IMR-90 (cell line): ENCODE measurements at regions not wholly inside any gene's neighbourhood (a gene's known extent, or its start where the extent isn't known, plus 50 kb on each side); places are given as distances from the start of the nearest gene placed in this dataset.

Source experiments
- ATAC-seq: fragments of 200-7000 bp; cut with Tn5 transposase; 2 replicates; pipeline ENCODE4 v1.9.1; 2020; ENCODE audit warnings: low read depth, mild to moderate bottlenecking, moderate library complexity
- BruUV-seq: library from RNA; stranded (reverse); fragments of 400-500 nt; replicated peaks from 2 replicates; lab custom pipeline; 2021; lab: Mats Ljungman, UMichigan
- CTCF ChIA-PET: fragments of 300-600 bp; formaldehyde crosslinking; extraction: SDS; loops from one replicate; lab custom pipeline; 2021; ENCODE audit warnings: antibody characterized with exemption; lab: Yijun Ruan, JAX
- POLR2A ChIA-PET: fragments of 300-600 bp; sonication (Branson Sonifier 250); formaldehyde crosslinking; loops from one replicate; lab custom pipeline; 2022; ENCODE audit warnings: antibody characterized with exemption; ENCODE audit not compliant: unreplicated experiment; lab: Charles Lee
- DNase-seq: peaks from one replicate; pipeline ENCODE4 v3.0.0; 2013
- H2AFZ ChIP-seq: replicated peaks from 2 replicates; pipeline ENCODE3; 2013; ENCODE audit warnings: low read length, mild to moderate bottlenecking; ENCODE audit not compliant: poor library complexity
- H2AK5ac ChIP-seq: 2 replicates; pipeline ENCODE4 v1.6.1; 2013; ENCODE audit warnings: low read depth, low read length, inconsistent platforms
- H2AK9ac ChIP-seq: replicated peaks from 2 replicates; pipeline ENCODE3; 2013; ENCODE audit warnings: mild to moderate bottlenecking, low read depth, low read length, moderate library complexity; ENCODE audit not compliant: poor library complexity
- H2BK120ac ChIP-seq: 2 replicates; pipeline ENCODE4 v1.6.1; 2013; ENCODE audit warnings: low read depth, low read length, inconsistent platforms
- H2BK15ac ChIP-seq: 3 replicates; pipeline ENCODE4 v1.6.1; 2013; ENCODE audit warnings: low read depth, low read length, inconsistent platforms
- H2BK20ac ChIP-seq: 2 replicates; pipeline ENCODE4 v1.6.1; 2013; ENCODE audit warnings: low read depth, mild to moderate bottlenecking, inconsistent platforms, low read length, moderate library complexity
- H2BK5ac ChIP-seq: 2 replicates; pipeline ENCODE4 v1.6.1; 2013; ENCODE audit warnings: mild to moderate bottlenecking, low read depth, low read length, inconsistent platforms; ENCODE audit not compliant: poor library complexity, severe bottlenecking
- H3K14ac ChIP-seq: replicated peaks from 2 replicates; pipeline ENCODE4 v1.6.1; 2013; ENCODE audit warnings: low read depth, low read length, inconsistent platforms
- H3K18ac ChIP-seq: 2 replicates; pipeline ENCODE4 v1.6.1; 2013; ENCODE audit warnings: low read depth, low read length, control low read depth
- H3K23ac ChIP-seq: 2 replicates; pipeline ENCODE4 v1.6.1; 2013; ENCODE audit warnings: low read depth, low read length, inconsistent platforms
- H3K27ac ChIP-seq: 2 replicates; pipeline ENCODE4 v1.5.1; 2013; ENCODE audit warnings: mild to moderate bottlenecking, control low read depth, low read length; ENCODE audit not compliant: insufficient read depth
- H3K27me3 ChIP-seq: 2 replicates; pipeline ENCODE4 v1.6.1; 2013; ENCODE audit warnings: low read length; ENCODE audit not compliant: control insufficient read depth, insufficient read depth
- H3K36me3 ChIP-seq: 2 replicates; pipeline ENCODE4 v1.6.1; 2013; ENCODE audit warnings: low read length, mixed read lengths; ENCODE audit not compliant: control insufficient read depth, insufficient read depth
- H3K4ac ChIP-seq: 2 replicates; pipeline ENCODE4 v1.6.1; 2013; ENCODE audit warnings: low read depth, low read length, inconsistent platforms
- H3K4me1 ChIP-seq: 2 replicates; pipeline ENCODE4 v1.6.1; 2013; ENCODE audit warnings: low read length, mixed read lengths; ENCODE audit not compliant: control insufficient read depth, insufficient read depth
- H3K4me2 ChIP-seq: 2 replicates; pipeline ENCODE4 v1.6.1; 2013; ENCODE audit warnings: low read depth, mild to moderate bottlenecking, control low read depth, low read length, moderate library complexity
- H3K4me3 ChIP-seq: 2 replicates; pipeline ENCODE4 v1.5.1; 2013; ENCODE audit warnings: low read depth, mild to moderate bottlenecking, control low read depth, low read length, moderate library complexity; ENCODE audit not compliant: insufficient read depth
- H3K56ac ChIP-seq: 2 replicates; pipeline ENCODE4 v1.6.1; 2013; ENCODE audit warnings: low read length, inconsistent platforms; ENCODE audit not compliant: insufficient read depth; ENCODE audit errors: extremely low read depth
- H3K79me1 ChIP-seq, 2 experiments: 2 replicates each; pipeline ENCODE4 v1.6.1; 2013; ENCODE audit warnings: low read length in 2 of 2, inconsistent platforms in 1 of 2, low read depth in 1 of 2
- H3K9ac ChIP-seq: 2 replicates; pipeline ENCODE4 v1.6.1; 2013; ENCODE audit warnings: low read depth, low read length, control low read depth
- H3K9me1 ChIP-seq: 2 replicates; pipeline ENCODE4 v1.6.1; 2013; ENCODE audit warnings: low read length, inconsistent platforms; ENCODE audit not compliant: insufficient read depth
- H3K9me3 ChIP-seq: 2 replicates; pipeline ENCODE4 v1.6.1; 2013; ENCODE audit warnings: low read length; ENCODE audit not compliant: control insufficient read depth, insufficient read depth
- H4K20me1 ChIP-seq: 2 replicates; pipeline ENCODE4 v1.6.1; 2013; ENCODE audit warnings: low read length, inconsistent platforms; ENCODE audit not compliant: insufficient read depth
- H4K5ac ChIP-seq: 2 replicates; pipeline ENCODE4 v1.6.1; 2013; ENCODE audit warnings: mild to moderate bottlenecking, low read depth, low read length, control low read depth
- H4K8ac ChIP-seq, 2 experiments: 2 replicates each; pipeline ENCODE4 v1.6.1; 2013; ENCODE audit warnings: low read depth in 2 of 2, low read length in 2 of 2, control low read depth in 1 of 2, inconsistent platforms in 1 of 2
- H4K91ac ChIP-seq: 2 replicates; pipeline ENCODE4 v1.6.1; 2013; ENCODE audit warnings: low read depth, low read length, inconsistent platforms; ENCODE audit not compliant: insufficient read depth
- BHLHE40 ChIP-seq: fragments of 150-350 bp; IDR thresholded peaks from 2 replicates; pipeline ENCODE4 v1.6.1; 2016; ENCODE audit warnings: mild to moderate bottlenecking, low read depth, low read length
- CEBPB ChIP-seq: IDR thresholded peaks from 2 replicates; pipeline ENCODE4 v1.6.1; 2012; ENCODE audit warnings: low read depth, low read length, improper control_type of control experiment
- FOS ChIP-seq: fragments of 150-350 bp; IDR thresholded peaks from 2 replicates; pipeline ENCODE4 v1.6.1; 2016; ENCODE audit warnings: low read depth, low read length
- MAFK ChIP-seq: IDR thresholded peaks from 2 replicates; pipeline ENCODE4 v1.6.1; 2012; ENCODE audit warnings: low read depth, low read length, improper control_type of control experiment
- MAZ ChIP-seq: IDR thresholded peaks from 2 replicates; pipeline ENCODE4 v1.6.1; 2012; ENCODE audit warnings: low read depth, mild to moderate bottlenecking, low read length, improper control_type of control experiment, moderate library complexity, borderline replicate concordance
- MXI1 ChIP-seq: IDR thresholded peaks from 2 replicates; pipeline ENCODE4 v1.6.1; 2012; ENCODE audit warnings: low read depth, mild to moderate bottlenecking, low read length, moderate library complexity, borderline replicate concordance
- RAD21 ChIP-seq: IDR thresholded peaks from 2 replicates; pipeline ENCODE4 v1.6.1; 2012; ENCODE audit warnings: low read length, improper control_type of control experiment
- RCOR1 ChIP-seq: IDR thresholded peaks from 2 replicates; pipeline ENCODE4 v1.6.1; 2012; ENCODE audit warnings: mild to moderate bottlenecking, low read length, improper control_type of control experiment; ENCODE audit not compliant: insufficient replicate concordance
- RFX5 ChIP-seq: IDR thresholded peaks from 2 replicates; pipeline ENCODE4 v1.8.0; 2012; ENCODE audit warnings: low read depth, mild to moderate bottlenecking, low read length, moderate library complexity
- SMC3 ChIP-seq: fragments of 150-350 bp; IDR thresholded peaks from 2 replicates; pipeline ENCODE4 v1.6.1; 2016; ENCODE audit warnings: low read depth, mild to moderate bottlenecking, antibody characterized with exemption, low read length, moderate library complexity
- WGBS, 2 experiments: methylation state at CpG; one replicate each; pipeline versions ENCODE4 v1.1.5 to v1.1.7; 2013; ENCODE audit warnings: missing lambda C conversion rate in 2 of 2; ENCODE audit not compliant: insufficient read length in 1 of 2; ENCODE audit errors: extremely low coverage in 2 of 2; 5-methylcytosine and 5-hydroxymethylcytosine counted together
- dilution Hi-C: fragments of 300-500 bp; cut with HindIII; formaldehyde crosslinking; loops from one replicate; pipeline ENCODE4 v1.14.3; 2018; ENCODE audit warnings: low sequenced_read_pairs; ENCODE audit not compliant: unreplicated experiment
- in situ Hi-C: fragments of 300-500 bp; cut with MboI; formaldehyde crosslinking; loops from 3 replicates; pipeline ENCODE4 v1.14.3; 2019; ENCODE audit warnings: low sequenced_read_pairs, inconsistent platforms, mixed read lengths
- intact Hi-C: fragments of 100-400 bp; cut with micrococcal nuclease; formaldehyde crosslinking; loops from 2 replicates; pipeline ENCODE4 v1.10.0; 2022
- TF ChIP-seq, protein P1 (sequence below): fragments of 150-350 bp; IDR thresholded peaks from 2 replicates; pipeline ENCODE4 v1.6.1; 2017; ENCODE audit warnings: mild to moderate bottlenecking, antibody characterized with exemption, low read length, low read depth

- H2AK5ac ChIP-seq: no peak overlapping the region
- no peak overlapping the region for H3K18ac ChIP-seq
- H3K4me1 ChIP-seq: peaks cover 8% of the 10 kb centered on the region
- no peak overlapping the region for H3K27ac ChIP-seq
- H3K9ac ChIP-seq: no peak overlapping the region
- in situ Hi-C loops (no loop called here), intact Hi-C loops (no loop called here), dilution Hi-C loops (no loop called here)
- no peak overlapping the region for H2BK120ac ChIP-seq
- H2AFZ ChIP-seq: no peak overlapping the region
- DNase-seq (no peak), ATAC-seq (no peak)
- H3K56ac ChIP-seq: no peak overlapping the region
- no peak overlapping the region for H2BK20ac ChIP-seq
- no peak overlapping the region for H4K91ac ChIP-seq
- no peaks in the 10 kb centered on the region for H3K79me1 ChIP-seq
- H4K20me1 ChIP-seq: no peaks in the 10 kb centered on the region
- TF ChIP-seq MAFK (no peak), SMC3 (no peak), RFX5 (no peak), BHLHE40 (no peak), MAZ (no peak), FOS (no peak), RAD21 (no peak), RCOR1 (no peak), CEBPB (no peak), MXI1 (no peak)
- TF ChIP-seq, protein P1, sequence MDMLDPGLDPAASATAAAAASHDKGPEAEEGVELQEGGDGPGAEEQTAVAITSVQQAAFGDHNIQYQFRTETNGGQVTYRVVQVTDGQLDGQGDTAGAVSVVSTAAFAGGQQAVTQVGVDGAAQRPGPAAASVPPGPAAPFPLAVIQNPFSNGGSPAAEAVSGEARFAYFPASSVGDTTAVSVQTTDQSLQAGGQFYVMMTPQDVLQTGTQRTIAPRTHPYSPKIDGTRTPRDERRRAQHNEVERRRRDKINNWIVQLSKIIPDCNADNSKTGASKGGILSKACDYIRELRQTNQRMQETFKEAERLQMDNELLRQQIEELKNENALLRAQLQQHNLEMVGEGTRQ: no peak
- no peak overlapping the region for H2BK5ac ChIP-seq
- H3K4me3 ChIP-seq: no peak overlapping the region
- no peaks in the 10 kb centered on the region for H3K27me3 ChIP-seq
- H3K9me3 ChIP-seq: no peaks in the 10 kb centered on the region
- H2BK15ac ChIP-seq: no peak overlapping the region
- no peak overlapping the region for H4K5ac ChIP-seq
- H2AK9ac ChIP-seq: no peak overlapping the region
- no TSS peak for BruUV-seq
- CTCF ChIA-PET: no interaction called here
- H3K23ac ChIP-seq: no peak overlapping the region
- H3K9me1 ChIP-seq: no peaks in the 10 kb centered on the region
- no peak overlapping the region for H4K8ac ChIP-seq
- 71% methylated on average over 1 of the region's 2 CpGs; no CpG with 5 or more reads in 1 of the 2 experiments for WGBS, 2 experiments
- no peak overlapping the region for H3K4ac ChIP-seq
- POLR2A ChIA-PET: no interaction called here
- H3K14ac ChIP-seq: no peak overlapping the region
- no peaks in the 10 kb centered on the region for H3K36me3 ChIP-seq
- no peak overlapping the region for H3K4me2 ChIP-seq
Observed at GRCh38 chr12:68476794-68477193, 133.9 kb upstream of the RAP1B start.
